Lower leg skin (tissue), 4 donors: ENCODE measurements at regions not wholly inside any gene's neighbourhood (a gene's known extent, or its start where the extent isn't known, plus 50 kb on each side); places are given as distances from the start of the nearest gene placed in this dataset.

ENCODE experiments used
- DNase-seq, 2 donors: peaks; one replicate each; pipeline ENCODE4 v3.0.0-alpha.2; 2019; ENCODE audit warnings: low spot score in 2 of 2
- H3K4me3 ChIP-seq: fragments of 200-600 bp; sonication (generic); 2 replicates; pipeline ENCODE4 v1.5.1; 2017; ENCODE audit warnings: mild to moderate bottlenecking, low read depth; ENCODE audit not compliant: poor library complexity, severe bottlenecking
- POLR2A ChIP-seq, 2 donors: fragments of 450-650 bp; IDR thresholded peaks; one replicate each; pipeline ENCODE4 v1.6.1; 2016 to 2017; ENCODE audit warnings: antibody characterized with exemption in 2 of 2, mild to moderate bottlenecking in 1 of 2, moderate library complexity in 1 of 2
- WGBS, 2 donors: methylation state at CpG; one replicate each; pipeline ENCODE4 v1.1.5; 2018; 5-methylcytosine and 5-hydroxymethylcytosine counted together
- intact Hi-C: fragments of 100-400 bp; cut with DNase I; formaldehyde crosslinking; loops from one replicate; pipeline ENCODE4 v1.15.0; 2023; ENCODE audit warnings: low total_unique reads
- TF ChIP-seq, protein P1 (sequence below), 3 donors: fragments of 450-650 bp; IDR thresholded peaks; one replicate each; pipeline ENCODE4 v1.5.1; 2016; ENCODE audit warnings: antibody characterized with exemption in 3 of 3, mild to moderate bottlenecking in 3 of 3, moderate library complexity in 2 of 3

DNA sequence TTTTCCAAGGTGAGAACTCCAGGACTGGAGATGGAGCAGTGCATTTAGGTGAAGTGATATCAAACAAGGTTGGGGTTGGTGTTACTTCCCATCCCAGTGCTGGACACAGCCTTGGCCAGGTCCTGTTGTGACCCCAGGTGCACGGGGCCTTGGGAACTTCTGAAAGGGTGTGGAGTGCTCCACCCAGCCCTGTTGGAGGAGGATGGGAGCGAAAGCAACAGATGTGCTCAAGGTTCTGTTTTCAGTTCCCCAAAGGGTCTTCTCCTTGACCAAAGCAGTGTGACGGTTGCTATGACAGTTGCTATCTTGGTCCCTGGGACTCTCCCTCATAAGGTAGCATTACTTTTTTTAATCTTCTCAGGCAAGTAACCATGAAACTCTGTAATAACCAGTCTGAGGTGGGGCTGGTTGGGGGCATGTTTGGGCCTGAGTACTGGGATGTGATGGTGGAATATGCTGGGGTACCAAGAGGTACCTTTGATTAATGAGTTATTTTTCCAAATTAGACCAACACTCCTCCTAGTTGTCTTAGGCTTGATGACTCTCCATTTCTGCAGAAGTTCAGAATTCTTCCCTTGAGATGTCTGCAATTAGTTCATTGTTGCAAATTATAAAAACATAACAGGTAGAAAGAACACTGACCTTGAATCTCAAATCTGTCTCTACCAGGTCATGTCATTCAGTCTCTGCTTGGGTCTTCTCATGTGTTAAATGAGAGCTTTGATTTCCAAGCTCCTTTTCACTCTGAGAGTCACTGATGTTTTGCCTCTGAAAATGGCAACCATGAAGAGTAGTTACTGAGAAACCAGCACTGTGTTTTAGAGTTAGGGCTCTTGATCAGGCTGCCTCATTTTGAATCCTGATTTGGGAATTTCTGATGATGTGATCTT lies 154.5 kb downstream of the RPIA start:
- no peak for DNase-seq
- 68 to 86% methylated on average over 3 of the region's 3 CpGs for WGBS, 2 donors
- H3K4me3 ChIP-seq, result no peak overlapping the region
- intact Hi-C loops, result no loop called here
- TF ChIP-seq, protein P1, sequence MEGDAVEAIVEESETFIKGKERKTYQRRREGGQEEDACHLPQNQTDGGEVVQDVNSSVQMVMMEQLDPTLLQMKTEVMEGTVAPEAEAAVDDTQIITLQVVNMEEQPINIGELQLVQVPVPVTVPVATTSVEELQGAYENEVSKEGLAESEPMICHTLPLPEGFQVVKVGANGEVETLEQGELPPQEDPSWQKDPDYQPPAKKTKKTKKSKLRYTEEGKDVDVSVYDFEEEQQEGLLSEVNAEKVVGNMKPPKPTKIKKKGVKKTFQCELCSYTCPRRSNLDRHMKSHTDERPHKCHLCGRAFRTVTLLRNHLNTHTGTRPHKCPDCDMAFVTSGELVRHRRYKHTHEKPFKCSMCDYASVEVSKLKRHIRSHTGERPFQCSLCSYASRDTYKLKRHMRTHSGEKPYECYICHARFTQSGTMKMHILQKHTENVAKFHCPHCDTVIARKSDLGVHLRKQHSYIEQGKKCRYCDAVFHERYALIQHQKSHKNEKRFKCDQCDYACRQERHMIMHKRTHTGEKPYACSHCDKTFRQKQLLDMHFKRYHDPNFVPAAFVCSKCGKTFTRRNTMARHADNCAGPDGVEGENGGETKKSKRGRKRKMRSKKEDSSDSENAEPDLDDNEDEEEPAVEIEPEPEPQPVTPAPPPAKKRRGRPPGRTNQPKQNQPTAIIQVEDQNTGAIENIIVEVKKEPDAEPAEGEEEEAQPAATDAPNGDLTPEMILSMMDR (IDR thresholded peaks at IDR 0.05), result no peak
- TF ChIP-seq POLR2A (IDR thresholded peaks at IDR 0.05), result no peak

- 79 to 84% methylated on average over 3 of the region's 3 CpGs for WGBS, 2 donors
- intact Hi-C loops, result no loop called here
- DNase-seq, result no peak
- H3K4me3 ChIP-seq, result no peak overlapping the region
- TF ChIP-seq, protein P1 (IDR thresholded peaks at IDR 0.05), result no peak
- no peak for TF ChIP-seq POLR2A (IDR thresholded peaks at IDR 0.05)
Observed at GRCh38 chr2:88852753-88853402, 161.4 kb downstream of the RPIA start.

DNA sequence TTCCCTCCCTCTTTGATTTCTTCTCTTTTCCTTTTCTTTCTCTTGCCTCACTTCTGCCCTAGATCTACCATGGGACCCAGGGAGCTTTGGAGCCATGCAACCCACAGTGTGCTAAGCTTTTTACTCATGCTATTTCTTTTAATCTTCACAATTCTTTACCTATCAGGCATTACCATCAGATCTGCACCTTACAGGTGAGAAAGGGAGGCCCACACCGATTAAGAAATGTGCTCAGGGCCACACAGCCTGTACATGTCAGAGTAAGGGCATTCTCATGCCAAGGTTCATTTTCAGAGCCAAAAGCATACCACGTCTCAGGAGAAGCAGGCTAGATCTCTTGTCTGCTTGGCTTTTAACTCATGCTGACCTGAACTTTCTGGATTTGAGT lies 161.9 kb downstream of the RPIA start:
- H3K4me3 ChIP-seq, result no peak overlapping the region
- TF ChIP-seq POLR2A (IDR thresholded peaks at IDR 0.05), result no peak
- TF ChIP-seq, protein P1 (IDR thresholded peaks at IDR 0.05), result no peak
- WGBS, 2 donors, result 50 to 57% methylated on average over 2 of the region's 2 CpGs
- DNase-seq, result no peak
- intact Hi-C loops, result no loop called here

GRCh38 chr2:88854528-88854927 lies 163.1 kb downstream of the RPIA start:
- no peak overlapping the region for H3K4me3 ChIP-seq
- TF ChIP-seq, protein P1 (IDR thresholded peaks at IDR 0.05), result no peak
- TF ChIP-seq POLR2A (IDR thresholded peaks at IDR 0.05), result no peak
- DNase-seq, result no peak
- intact Hi-C loops, result no loop called here
- WGBS, 2 donors, result 78 to 85% methylated on average over 2 of the region's 2 CpGs

- intact Hi-C loops, result no loop called here
- TF ChIP-seq POLR2A (IDR thresholded peaks at IDR 0.05), result no peak
- TF ChIP-seq, protein P1 (IDR thresholded peaks at IDR 0.05), result no peak
- DNase-seq, result no peak
- no peak overlapping the region for H3K4me3 ChIP-seq
- WGBS, 2 donors, result 51 to 54% methylated on average over 3 of the region's 3 CpGs
Observed at GRCh38 chr2:88855620-88856408, 164.3 kb downstream of the RPIA start.
